ENCODE measurements at regions not wholly inside any gene's neighbourhood (a gene's known extent, or its start where the extent isn't known, plus 50 kb on each side); places are given as distances from the start of the nearest gene placed in this dataset.

GRCh38 chr16:73793871-73794437 lies 502.7 kb upstream of the PSMD7 start:
- TF ChIP-seq CTCF (IDR thresholded peaks at IDR 0.05) (no peak), POLR2A (IDR thresholded peaks at IDR 0.05) (no peak)

Data from vagina (tissue), 2 donors.